Aorta (tissue), 5 donors: ENCODE measurements at regions not wholly inside any gene's neighbourhood (a gene's known extent, or its start where the extent isn't known, plus 50 kb on each side); places are given as distances from the start of the nearest gene placed in this dataset.

Experiments
- ATAC-seq: fragments of 200-7000 bp; cut with Tn5 transposase; one replicate; pipeline ENCODE4 v1.9.1; 2022; ENCODE audit warnings: moderate library complexity; ENCODE audit not compliant: low FRiP score
- DNase-seq, 2 donors: peaks; one replicate each; pipeline ENCODE4 v3.0.0-alpha.2; 2020
- H3K27ac ChIP-seq, 2 donors: one replicate each; pipeline ENCODE4 v1.5.1; 2013; ENCODE audit warnings: low read length in 2 of 2, mild to moderate bottlenecking in 2 of 2, moderate library complexity in 2 of 2, control low read depth in 1 of 2, inconsistent platforms in 1 of 2, low read depth in 1 of 2
- H3K27me3 ChIP-seq, 2 donors: one replicate each; pipeline ENCODE4 v1.6.1; 2013; ENCODE audit warnings: control low read depth in 1 of 2, low read length in 1 of 2, mild to moderate bottlenecking in 1 of 2, moderate library complexity in 1 of 2; ENCODE audit not compliant: insufficient read depth in 2 of 2, control insufficient read depth in 1 of 2
- H3K36me3 ChIP-seq, 2 donors: one replicate each; pipeline ENCODE4 v1.6.1; 2013; ENCODE audit warnings: control low read depth in 1 of 2, low read length in 1 of 2, mild to moderate bottlenecking in 1 of 2; ENCODE audit not compliant: insufficient read depth in 2 of 2, control insufficient read depth in 1 of 2
- H3K4me1 ChIP-seq, 2 donors: one replicate each; pipeline ENCODE4 v1.6.1; 2013; ENCODE audit warnings: low read length in 2 of 2, control low read depth in 1 of 2, mild to moderate bottlenecking in 1 of 2, moderate library complexity in 1 of 2; ENCODE audit not compliant: insufficient read depth in 2 of 2, control insufficient read depth in 1 of 2
- H3K4me3 ChIP-seq, 2 donors: one replicate each; pipeline ENCODE4 v1.5.1; 2013; ENCODE audit warnings: low read length in 2 of 2, control low read depth in 1 of 2, mild to moderate bottlenecking in 1 of 2
- H3K9me3 ChIP-seq: one replicate; pipeline ENCODE4 v1.6.1; 2013; ENCODE audit warnings: mild to moderate bottlenecking, low read length; ENCODE audit not compliant: control insufficient read depth
- WGBS, 2 donors: extraction: QIAGEN DNeasy Blood & Tissue Kit; methylation state at CpG; one replicate each; pipeline ENCODE4 v1.1.7; 2013; 5-methylcytosine and 5-hydroxymethylcytosine counted together
- intact Hi-C, 2 donors: fragments of 100-400 bp; cut with DNase I; formaldehyde crosslinking; loops; one replicate each; pipeline versions ENCODE4 v1.14.2 to v1.15.0; 2022
- donor health status: healthy with polysubstance abuse.
- donor health status: Bipolar disorder and iron deficiency.
- donor health status: DM: no; HTN: no; CAD: no.
- donor health status: DM: no; HTN: no; CAD: no.
- donor health status: DM: yes; HTN: yes; CAD: no.

- 77 to 83% methylated on average over 22 to 26 of the region's 26 CpGs for WGBS, 2 donors
- no peaks in the 10 kb centered on the region for H3K36me3 ChIP-seq
- no peaks in the 10 kb centered on the region for H3K9me3 ChIP-seq
- intact Hi-C loops: no loop called here
- DNase-seq (no peak), ATAC-seq (no peak)
- peaks cover 0 to 2% of the 10 kb centered on the region in 2 donors for H3K27me3 ChIP-seq
- H3K4me3 ChIP-seq: no peak overlapping the region
- no peak overlapping the region for H3K27ac ChIP-seq
- H3K4me1 ChIP-seq: no peaks in the 10 kb centered on the region
Observed at GRCh38 chr12:3990501-3991280, 117.5 kb upstream of the PARP11 start.

DNA sequence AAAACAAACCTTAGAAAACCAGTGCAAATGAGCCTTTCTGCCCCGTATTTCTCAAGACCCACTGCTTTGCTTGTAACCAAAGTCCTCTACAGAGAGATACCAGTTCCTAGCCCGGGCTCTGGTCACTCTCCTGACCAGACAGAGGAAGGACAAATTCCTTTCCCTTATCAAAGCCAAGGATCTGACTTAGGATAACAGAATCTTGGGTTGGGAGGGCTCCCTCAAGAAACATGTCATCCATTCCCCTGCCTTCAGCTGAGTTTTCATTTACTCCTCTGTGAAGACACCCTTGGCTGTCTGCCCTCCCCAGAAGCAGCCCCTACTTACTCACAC is 116.0 kb upstream of the PARP11 start:
- ATAC-seq: no peak
- intact Hi-C loops: no loop called here
- Histone ChIP-seq H3K4me1 (no peaks in the 10 kb centered on the region), H3K36me3 (no peaks in the 10 kb centered on the region), H3K27ac (no peak overlapping the region), H3K27me3 (peaks cover 0 to 2% of the 10 kb centered on the region in 2 donors), H3K4me3 (no peak overlapping the region), H3K9me3 (no peaks in the 10 kb centered on the region)
- 30 to 32% methylated on average over 2 of the region's 2 CpGs for WGBS, 2 donors
- no peak for DNase-seq

DNA sequence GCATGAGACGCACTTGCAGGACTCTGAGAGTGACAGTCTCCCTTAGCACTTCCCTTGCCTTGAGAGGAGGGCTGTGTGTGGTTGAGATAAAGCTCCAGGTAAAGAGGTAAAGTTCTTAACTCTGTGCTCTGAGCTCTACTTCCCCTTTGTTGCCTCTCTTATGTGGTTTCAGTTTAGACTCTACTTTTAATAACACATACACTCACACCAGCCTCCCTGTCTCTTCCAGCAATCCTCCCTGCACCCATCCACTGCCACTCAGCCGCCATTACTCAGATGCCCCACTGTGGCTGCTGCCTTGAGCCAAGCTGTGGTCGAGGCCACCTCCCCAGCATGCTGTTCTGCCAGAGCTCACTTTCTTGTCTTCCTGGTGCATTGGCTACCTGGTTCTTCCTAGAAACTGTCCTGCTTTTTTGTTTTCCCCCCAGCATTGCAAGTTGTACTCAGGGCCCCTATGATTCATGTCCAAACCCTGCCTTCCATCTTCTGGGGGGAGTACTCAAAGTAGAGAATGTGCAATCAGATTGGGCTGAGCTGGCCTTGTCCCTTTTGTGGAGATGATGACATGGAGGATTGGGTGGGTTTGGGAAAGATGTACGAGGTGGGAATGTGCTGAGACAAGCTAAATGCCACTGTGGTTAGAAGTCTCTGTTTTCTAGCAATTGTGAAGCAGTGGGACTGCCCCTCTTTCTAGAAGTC is 115.5 kb upstream of the PARP11 start:
- H3K36me3 ChIP-seq: no peaks in the 10 kb centered on the region
- DNase-seq (no peak), ATAC-seq (no peak)
- no peaks in the 10 kb centered on the region for H3K9me3 ChIP-seq
- 66 to 68% methylated on average over 4 of the region's 4 CpGs for WGBS, 2 donors
- intact Hi-C loops: no loop called here
- H3K27me3 ChIP-seq: peaks cover 0 to 2% of the 10 kb centered on the region in 2 donors
- no peak overlapping the region for H3K4me3 ChIP-seq
- no peak overlapping the region for H3K27ac ChIP-seq
- no peaks in the 10 kb centered on the region for H3K4me1 ChIP-seq

DNA sequence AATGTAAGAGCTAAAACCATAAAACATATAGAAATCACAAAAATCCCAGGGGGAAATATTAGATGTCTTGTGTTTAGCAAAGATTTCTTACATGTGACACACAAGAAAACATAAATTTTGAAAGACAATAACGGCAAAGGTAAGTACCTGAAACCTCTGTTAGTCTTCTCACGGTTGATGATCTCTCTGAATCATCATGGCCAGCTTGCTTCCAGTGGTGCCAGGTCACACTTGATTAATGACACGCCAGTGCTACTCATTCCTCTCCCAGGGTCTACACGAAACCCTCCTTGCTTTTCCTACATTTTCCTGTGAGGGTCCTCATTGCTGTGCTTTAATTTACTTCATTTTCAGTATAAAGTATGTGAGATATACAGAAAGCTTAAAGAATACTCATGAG is 114.4 kb upstream of the PARP11 start:
- Histone ChIP-seq H3K36me3 (no peaks in the 10 kb centered on the region), H3K9me3 (no peaks in the 10 kb centered on the region), H3K27me3 (peaks cover 0 to 2% of the 10 kb centered on the region in 2 donors), H3K4me3 (no peak overlapping the region), H3K27ac (no peak overlapping the region), H3K4me1 (no peaks in the 10 kb centered on the region)
- ATAC-seq (no peak), DNase-seq (no peak)
- 75 to 77% methylated on average over 4 of the region's 4 CpGs for WGBS, 2 donors
- intact Hi-C loops: no loop called here

DNA sequence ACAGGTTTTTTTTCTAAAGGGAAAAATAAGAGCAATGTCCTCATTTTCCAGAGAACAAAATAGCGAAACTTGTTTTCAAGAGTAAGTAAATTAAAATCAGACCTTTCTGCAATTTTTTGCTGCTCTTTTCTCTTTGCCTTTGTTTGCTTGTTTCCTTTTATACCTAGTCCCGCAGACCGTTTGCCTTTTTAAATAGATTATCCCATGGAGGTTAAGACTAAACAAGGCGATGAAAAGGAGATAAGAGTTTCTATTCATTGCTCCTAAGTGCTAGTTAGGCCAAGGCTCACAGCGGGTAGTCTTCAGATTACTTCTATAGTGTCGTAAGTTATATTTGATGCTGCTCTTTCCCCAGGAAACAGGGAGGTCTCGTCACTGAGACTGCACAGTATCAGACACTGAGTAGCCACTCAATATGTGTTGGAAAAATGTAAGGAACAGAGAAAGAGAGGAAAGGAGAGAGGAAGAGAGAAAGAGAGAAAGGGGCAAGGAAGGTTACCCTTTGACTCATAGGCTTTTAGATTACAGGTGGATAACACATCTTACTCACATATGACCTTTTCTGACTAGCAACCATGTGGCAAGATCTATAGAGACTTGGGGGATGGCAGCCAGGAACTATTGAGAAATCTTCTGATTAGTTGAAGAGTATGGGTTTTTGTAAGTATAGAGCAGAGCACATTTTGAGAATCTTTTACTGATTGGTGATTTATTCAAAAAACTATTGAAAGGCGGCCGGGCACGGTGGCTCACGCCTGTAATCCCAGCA is 107.5 kb upstream of the PARP11 start:
- Histone ChIP-seq H3K27me3 (no peaks in the 10 kb centered on the region), H3K4me1 (no peaks in the 10 kb centered on the region), H3K9me3 (peaks cover 3% of the 10 kb centered on the region), H3K4me3 (no peak overlapping the region), H3K36me3 (no peaks in the 10 kb centered on the region), H3K27ac (no peak overlapping the region)
- DNase-seq (no peak), ATAC-seq (no peak)
- intact Hi-C loops: no loop called here
- 76 to 78% methylated on average over 11 of the region's 11 CpGs for WGBS, 2 donors

GRCh38 chr12:3977621-3978020 is 104.4 kb upstream of the PARP11 start:
- H3K9me3 ChIP-seq: peaks cover 3% of the 10 kb centered on the region
- no peaks in the 10 kb centered on the region for H3K4me1 ChIP-seq
- intact Hi-C loops: no loop called here
- WGBS, 2 donors: 85 to 90% methylated on average over 2 of the region's 2 CpGs
- no peak overlapping the region for H3K4me3 ChIP-seq
- H3K36me3 ChIP-seq: no peaks in the 10 kb centered on the region
- H3K27ac ChIP-seq: no peak overlapping the region
- ATAC-seq (no peak), DNase-seq (no peak)
- H3K27me3 ChIP-seq: no peaks in the 10 kb centered on the region

- ATAC-seq (no peak), DNase-seq (no peak)
- Histone ChIP-seq H3K9me3 (no peaks in the 10 kb centered on the region), H3K4me1 (no peaks in the 10 kb centered on the region), H3K4me3 (no peak overlapping the region), H3K36me3 (no peaks in the 10 kb centered on the region), H3K27me3 (no peaks in the 10 kb centered on the region), H3K27ac (no peak overlapping the region)
- 61 to 66% methylated on average over 5 of the region's 5 CpGs for WGBS, 2 donors
- intact Hi-C loops: no loop called here
Observed at GRCh38 chr12:3976351-3976938, 103.2 kb upstream of the PARP11 start.

DNA sequence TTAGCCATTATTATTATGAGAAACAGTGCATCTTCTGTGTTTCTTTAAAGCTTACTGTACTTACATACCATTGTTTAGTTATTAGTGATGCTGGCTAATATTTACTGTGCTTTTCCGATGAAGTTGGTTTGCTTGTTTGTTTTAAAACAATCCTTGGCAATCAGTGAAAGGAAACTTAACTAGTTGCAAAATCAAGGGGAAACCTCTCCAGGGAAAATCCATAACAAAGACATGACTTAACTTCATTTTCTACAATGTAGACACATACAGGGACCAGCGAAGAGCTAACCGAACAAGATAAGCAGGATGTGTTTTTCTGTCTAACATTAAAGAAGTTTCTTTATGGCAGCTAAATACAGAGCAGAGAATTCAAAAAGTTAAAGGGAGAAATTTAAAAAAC is 102.5 kb upstream of the PARP11 start:
- H3K9me3 ChIP-seq: peaks cover under 1% of the 10 kb centered on the region
- H3K27me3 ChIP-seq: no peaks in the 10 kb centered on the region
- no peak overlapping the region for H3K27ac ChIP-seq
- intact Hi-C loops: no loop called here
- no peak overlapping the region for H3K4me3 ChIP-seq
- DNase-seq: no peak
- H3K36me3 ChIP-seq: no peaks in the 10 kb centered on the region
- no peaks in the 10 kb centered on the region for H3K4me1 ChIP-seq
- ATAC-seq: no peak
- 72 to 78% methylated on average over 3 of the region's 3 CpGs for WGBS, 2 donors
